ENCODE measurements at regions not wholly inside any gene's neighbourhood (a gene's known extent, or its start where the extent isn't known, plus 50 kb on each side); places are given as distances from the start of the nearest gene placed in this dataset.

GRCh38 chr10:117472872-117473271 lies 69.7 kb upstream of the EMX2 start:
- no peaks in the 10 kb centered on the region for H3K4me1 ChIP-seq (ENCODE audit: insufficient read depth)
- H4K20me1 ChIP-seq (replicated peaks; ENCODE audit: insufficient read depth), result no peaks in the 10 kb centered on the region
- no peak overlapping the region for H3K4me3 ChIP-seq
- H3K4me1 Mint-ChIP-seq, result no peaks in the 10 kb centered on the region
- H3K27me3 ChIP-seq (ENCODE audit: insufficient read depth), result no peaks in the 10 kb centered on the region
- no peak overlapping the region for H3K27ac Mint-ChIP-seq
- no peaks in the 10 kb centered on the region for H3K36me3 Mint-ChIP-seq (ENCODE audit: low read depth)
- TF ChIP-seq NANOG (IDR thresholded peaks at IDR 0.05; ENCODE audit: borderline replicate concordance), result no peak
- no peak for TF ChIP-seq POLR2AphosphoS5 (IDR thresholded peaks at IDR 0.05; ENCODE audit: low read depth)
- no peak for TF ChIP-seq EZH2 (IDR thresholded peaks at IDR 0.05; ENCODE audit: low read depth, unreplicated experiment)
- TF ChIP-seq, protein P1, sequence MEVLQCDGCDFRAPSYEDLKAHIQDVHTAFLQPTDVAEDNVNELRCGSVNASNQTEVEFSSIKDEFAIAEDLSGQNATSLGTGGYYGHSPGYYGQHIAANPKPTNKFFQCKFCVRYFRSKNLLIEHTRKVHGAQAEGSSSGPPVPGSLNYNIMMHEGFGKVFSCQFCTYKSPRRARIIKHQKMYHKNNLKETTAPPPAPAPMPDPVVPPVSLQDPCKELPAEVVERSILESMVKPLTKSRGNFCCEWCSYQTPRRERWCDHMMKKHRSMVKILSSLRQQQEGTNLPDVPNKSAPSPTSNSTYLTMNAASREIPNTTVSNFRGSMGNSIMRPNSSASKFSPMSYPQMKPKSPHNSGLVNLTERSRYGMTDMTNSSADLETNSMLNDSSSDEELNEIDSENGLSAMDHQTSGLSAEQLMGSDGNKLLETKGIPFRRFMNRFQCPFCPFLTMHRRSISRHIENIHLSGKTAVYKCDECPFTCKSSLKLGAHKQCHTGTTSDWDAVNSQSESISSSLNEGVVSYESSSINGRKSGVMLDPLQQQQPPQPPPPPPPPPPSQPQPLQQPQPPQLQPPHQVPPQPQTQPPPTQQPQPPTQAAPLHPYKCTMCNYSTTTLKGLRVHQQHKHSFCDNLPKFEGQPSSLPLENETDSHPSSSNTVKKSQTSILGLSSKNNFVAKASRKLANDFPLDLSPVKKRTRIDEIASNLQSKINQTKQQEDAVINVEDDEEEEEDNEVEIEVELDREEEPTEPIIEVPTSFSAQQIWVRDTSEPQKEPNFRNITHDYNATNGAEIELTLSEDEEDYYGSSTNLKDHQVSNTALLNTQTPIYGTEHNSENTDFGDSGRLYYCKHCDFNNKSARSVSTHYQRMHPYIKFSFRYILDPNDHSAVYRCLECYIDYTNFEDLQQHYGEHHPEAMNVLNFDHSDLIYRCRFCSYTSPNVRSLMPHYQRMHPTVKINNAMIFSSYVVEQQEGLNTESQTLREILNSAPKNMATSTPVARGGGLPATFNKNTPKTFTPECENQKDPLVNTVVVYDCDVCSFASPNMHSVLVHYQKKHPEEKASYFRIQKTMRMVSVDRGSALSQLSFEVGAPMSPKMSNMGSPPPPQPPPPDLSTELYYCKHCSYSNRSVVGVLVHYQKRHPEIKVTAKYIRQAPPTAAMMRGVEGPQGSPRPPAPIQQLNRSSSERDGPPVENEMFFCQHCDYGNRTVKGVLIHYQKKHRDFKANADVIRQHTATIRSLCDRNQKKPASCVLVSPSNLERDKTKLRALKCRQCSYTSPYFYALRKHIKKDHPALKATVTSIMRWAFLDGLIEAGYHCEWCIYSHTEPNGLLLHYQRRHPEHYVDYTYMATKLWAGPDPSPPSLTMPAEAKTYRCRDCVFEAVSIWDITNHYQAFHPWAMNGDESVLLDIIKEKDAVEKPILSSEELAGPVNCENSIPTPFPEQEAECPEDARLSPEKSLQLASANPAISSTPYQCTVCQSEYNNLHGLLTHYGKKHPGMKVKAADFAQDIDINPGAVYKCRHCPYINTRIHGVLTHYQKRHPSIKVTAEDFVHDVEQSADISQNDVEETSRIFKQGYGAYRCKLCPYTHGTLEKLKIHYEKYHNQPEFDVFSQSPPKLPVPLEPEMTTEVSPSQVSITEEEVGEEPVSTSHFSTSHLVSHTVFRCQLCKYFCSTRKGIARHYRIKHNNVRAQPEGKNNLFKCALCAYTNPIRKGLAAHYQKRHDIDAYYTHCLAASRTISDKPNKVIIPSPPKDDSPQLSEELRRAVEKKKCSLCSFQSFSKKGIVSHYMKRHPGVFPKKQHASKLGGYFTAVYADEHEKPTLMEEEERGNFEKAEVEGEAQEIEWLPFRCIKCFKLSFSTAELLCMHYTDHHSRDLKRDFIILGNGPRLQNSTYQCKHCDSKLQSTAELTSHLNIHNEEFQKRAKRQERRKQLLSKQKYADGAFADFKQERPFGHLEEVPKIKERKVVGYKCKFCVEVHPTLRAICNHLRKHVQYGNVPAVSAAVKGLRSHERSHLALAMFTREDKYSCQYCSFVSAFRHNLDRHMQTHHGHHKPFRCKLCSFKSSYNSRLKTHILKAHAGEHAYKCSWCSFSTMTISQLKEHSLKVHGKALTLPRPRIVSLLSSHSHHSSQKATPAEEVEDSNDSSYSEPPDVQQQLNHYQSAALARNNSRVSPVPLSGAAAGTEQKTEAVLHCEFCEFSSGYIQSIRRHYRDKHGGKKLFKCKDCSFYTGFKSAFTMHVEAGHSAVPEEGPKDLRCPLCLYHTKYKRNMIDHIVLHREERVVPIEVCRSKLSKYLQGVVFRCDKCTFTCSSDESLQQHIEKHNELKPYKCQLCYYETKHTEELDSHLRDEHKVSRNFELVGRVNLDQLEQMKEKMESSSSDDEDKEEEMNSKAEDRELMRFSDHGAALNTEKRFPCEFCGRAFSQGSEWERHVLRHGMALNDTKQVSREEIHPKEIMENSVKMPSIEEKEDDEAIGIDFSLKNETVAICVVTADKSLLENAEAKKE (CRISPR knock-in tag; IDR thresholded peaks at IDR 0.05), result no peak
- TF ChIP-seq ETS1 (IDR thresholded peaks at IDR 0.05), result no peak
- no peak for TF ChIP-seq ZNF114 (CRISPR knock-in tag; IDR thresholded peaks at IDR 0.05)
- no peak for TF ChIP-seq JUNB (IDR thresholded peaks at IDR 0.05; ENCODE audit: unreplicated experiment)
- TF ChIP-seq, protein P2, sequence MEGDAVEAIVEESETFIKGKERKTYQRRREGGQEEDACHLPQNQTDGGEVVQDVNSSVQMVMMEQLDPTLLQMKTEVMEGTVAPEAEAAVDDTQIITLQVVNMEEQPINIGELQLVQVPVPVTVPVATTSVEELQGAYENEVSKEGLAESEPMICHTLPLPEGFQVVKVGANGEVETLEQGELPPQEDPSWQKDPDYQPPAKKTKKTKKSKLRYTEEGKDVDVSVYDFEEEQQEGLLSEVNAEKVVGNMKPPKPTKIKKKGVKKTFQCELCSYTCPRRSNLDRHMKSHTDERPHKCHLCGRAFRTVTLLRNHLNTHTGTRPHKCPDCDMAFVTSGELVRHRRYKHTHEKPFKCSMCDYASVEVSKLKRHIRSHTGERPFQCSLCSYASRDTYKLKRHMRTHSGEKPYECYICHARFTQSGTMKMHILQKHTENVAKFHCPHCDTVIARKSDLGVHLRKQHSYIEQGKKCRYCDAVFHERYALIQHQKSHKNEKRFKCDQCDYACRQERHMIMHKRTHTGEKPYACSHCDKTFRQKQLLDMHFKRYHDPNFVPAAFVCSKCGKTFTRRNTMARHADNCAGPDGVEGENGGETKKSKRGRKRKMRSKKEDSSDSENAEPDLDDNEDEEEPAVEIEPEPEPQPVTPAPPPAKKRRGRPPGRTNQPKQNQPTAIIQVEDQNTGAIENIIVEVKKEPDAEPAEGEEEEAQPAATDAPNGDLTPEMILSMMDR (conservative IDR thresholded peaks at IDR 0.05; ENCODE audit: low read depth in 2 of 2), result no peak
- TF ChIP-seq EZH2phosphoT487 (IDR thresholded peaks at IDR 0.05; ENCODE audit: unreplicated experiment), result no peak
- TF ChIP-seq CREB1 (CRISPR knock-in tag; IDR thresholded peaks at IDR 0.05; ENCODE audit: low read depth), result no peak
- TF ChIP-seq ZNF331 (CRISPR knock-in tag; IDR thresholded peaks at IDR 0.05; ENCODE audit: low read depth), result no peak
- no peak for TF ChIP-seq STAT1 (IDR thresholded peaks at IDR 0.05; ENCODE audit: unreplicated experiment)
- TF ChIP-seq, protein P3, sequence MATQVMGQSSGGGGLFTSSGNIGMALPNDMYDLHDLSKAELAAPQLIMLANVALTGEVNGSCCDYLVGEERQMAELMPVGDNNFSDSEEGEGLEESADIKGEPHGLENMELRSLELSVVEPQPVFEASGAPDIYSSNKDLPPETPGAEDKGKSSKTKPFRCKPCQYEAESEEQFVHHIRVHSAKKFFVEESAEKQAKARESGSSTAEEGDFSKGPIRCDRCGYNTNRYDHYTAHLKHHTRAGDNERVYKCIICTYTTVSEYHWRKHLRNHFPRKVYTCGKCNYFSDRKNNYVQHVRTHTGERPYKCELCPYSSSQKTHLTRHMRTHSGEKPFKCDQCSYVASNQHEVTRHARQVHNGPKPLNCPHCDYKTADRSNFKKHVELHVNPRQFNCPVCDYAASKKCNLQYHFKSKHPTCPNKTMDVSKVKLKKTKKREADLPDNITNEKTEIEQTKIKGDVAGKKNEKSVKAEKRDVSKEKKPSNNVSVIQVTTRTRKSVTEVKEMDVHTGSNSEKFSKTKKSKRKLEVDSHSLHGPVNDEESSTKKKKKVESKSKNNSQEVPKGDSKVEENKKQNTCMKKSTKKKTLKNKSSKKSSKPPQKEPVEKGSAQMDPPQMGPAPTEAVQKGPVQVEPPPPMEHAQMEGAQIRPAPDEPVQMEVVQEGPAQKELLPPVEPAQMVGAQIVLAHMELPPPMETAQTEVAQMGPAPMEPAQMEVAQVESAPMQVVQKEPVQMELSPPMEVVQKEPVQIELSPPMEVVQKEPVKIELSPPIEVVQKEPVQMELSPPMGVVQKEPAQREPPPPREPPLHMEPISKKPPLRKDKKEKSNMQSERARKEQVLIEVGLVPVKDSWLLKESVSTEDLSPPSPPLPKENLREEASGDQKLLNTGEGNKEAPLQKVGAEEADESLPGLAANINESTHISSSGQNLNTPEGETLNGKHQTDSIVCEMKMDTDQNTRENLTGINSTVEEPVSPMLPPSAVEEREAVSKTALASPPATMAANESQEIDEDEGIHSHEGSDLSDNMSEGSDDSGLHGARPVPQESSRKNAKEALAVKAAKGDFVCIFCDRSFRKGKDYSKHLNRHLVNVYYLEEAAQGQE (IDR thresholded peaks at IDR 0.05; ENCODE audit: unreplicated experiment), result no peak
- no peak overlapping the region for H3K27ac ChIP-seq (ENCODE audit: low read depth)
- H3F3A ChIP-seq (replicated peaks; ENCODE audit: low read depth), result no peaks in the 10 kb centered on the region
- no peaks in the 10 kb centered on the region; the same call in 1 of the 3 replicates for H3K9me3 Mint-ChIP-seq
- peaks cover 9% of the 10 kb centered on the region for H3K27me3 Mint-ChIP-seq (ENCODE audit: insufficient read depth, low read depth, poor library complexity)
- H2AFZ ChIP-seq, result no peak overlapping the region
- DNase-seq (ENCODE audit: low spot score), result no peak
- no peak overlapping the region for H3K4me3 Mint-ChIP-seq
- no peak overlapping the region for H3K4me2 ChIP-seq
- no peaks in the 10 kb centered on the region for H3K79me2 ChIP-seq (replicated peaks; ENCODE audit: insufficient read depth)
- no peak for ATAC-seq
- no peaks in the 10 kb centered on the region for H3K9me2 ChIP-seq (ENCODE audit: insufficient read depth)
- H3K36me3 ChIP-seq (ENCODE audit: insufficient read depth), result no peaks in the 10 kb centered on the region
